Type B pancreatic cell (in vitro differentiated cells): ENCODE measurements at regions not wholly inside any gene's neighbourhood (a gene's known extent, or its start where the extent isn't known, plus 50 kb on each side); places are given as distances from the start of the nearest gene placed in this dataset.

ENCODE experiments used
- DNase-seq: peaks from one replicate; pipeline ENCODE4 v3.0.0; 2021; ENCODE audit warnings: mixed read lengths; ENCODE audit not compliant: unreplicated experiment; ENCODE audit errors: extremely low spot score
- H3K27ac Mint-ChIP-seq: 2 replicates; pipeline ENCODE4 v1.8.0; 2021; ENCODE audit warnings: mild to moderate bottlenecking, mixed read lengths
- H3K27me3 Mint-ChIP-seq: 2 replicates; pipeline ENCODE4 v1.8.0; 2021; ENCODE audit warnings: mixed read lengths
- H3K36me3 Mint-ChIP-seq: 2 replicates; pipeline ENCODE4 v1.8.0; 2021; ENCODE audit warnings: mixed read lengths
- H3K4me1 Mint-ChIP-seq: one replicate; pipeline ENCODE4 v1.8.0; 2021; ENCODE audit warnings: mixed read lengths; ENCODE audit not compliant: unreplicated experiment
- H3K4me3 Mint-ChIP-seq: 2 replicates; pipeline ENCODE4 v1.8.0; 2021; ENCODE audit warnings: mild to moderate bottlenecking, mixed read lengths
- H3K9me3 Mint-ChIP-seq: 2 replicates; pipeline ENCODE4 v1.8.0; 2021; ENCODE audit warnings: mixed read lengths
- TF ChIP-seq, protein P1 (sequence below): fragments of 200-600 bp; sonication (generic); conservative IDR thresholded peaks from 2 replicates; pipeline ENCODE4 v1.5.0; 2021; ENCODE audit warnings: antibody characterized with exemption, mild to moderate bottlenecking

DNA sequence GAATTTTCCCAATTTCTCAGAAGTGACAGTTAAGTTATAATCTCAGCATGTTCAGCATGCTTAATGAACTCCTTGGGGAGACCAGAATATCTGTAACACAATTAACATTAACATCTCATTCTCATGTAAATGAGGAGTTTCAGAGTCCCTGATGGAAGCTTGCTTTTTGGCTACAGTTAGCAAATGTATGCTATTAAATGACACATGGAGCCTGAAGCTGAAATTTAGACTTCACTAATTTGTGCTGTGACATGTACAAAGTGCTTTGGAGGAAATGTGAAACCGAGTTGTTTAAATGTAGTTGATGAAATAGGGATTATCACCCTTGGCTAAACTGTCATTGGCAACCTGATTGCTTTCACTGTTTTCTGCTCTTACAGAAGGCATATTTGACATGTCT lies 2265.1 kb upstream of the PCDH20 start:
- H3K4me3 Mint-ChIP-seq, result no peak overlapping the region
- no peak for DNase-seq
- peaks cover 7% of the 10 kb centered on the region for H3K9me3 Mint-ChIP-seq
- TF ChIP-seq, protein P1, sequence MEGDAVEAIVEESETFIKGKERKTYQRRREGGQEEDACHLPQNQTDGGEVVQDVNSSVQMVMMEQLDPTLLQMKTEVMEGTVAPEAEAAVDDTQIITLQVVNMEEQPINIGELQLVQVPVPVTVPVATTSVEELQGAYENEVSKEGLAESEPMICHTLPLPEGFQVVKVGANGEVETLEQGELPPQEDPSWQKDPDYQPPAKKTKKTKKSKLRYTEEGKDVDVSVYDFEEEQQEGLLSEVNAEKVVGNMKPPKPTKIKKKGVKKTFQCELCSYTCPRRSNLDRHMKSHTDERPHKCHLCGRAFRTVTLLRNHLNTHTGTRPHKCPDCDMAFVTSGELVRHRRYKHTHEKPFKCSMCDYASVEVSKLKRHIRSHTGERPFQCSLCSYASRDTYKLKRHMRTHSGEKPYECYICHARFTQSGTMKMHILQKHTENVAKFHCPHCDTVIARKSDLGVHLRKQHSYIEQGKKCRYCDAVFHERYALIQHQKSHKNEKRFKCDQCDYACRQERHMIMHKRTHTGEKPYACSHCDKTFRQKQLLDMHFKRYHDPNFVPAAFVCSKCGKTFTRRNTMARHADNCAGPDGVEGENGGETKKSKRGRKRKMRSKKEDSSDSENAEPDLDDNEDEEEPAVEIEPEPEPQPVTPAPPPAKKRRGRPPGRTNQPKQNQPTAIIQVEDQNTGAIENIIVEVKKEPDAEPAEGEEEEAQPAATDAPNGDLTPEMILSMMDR, result no peak
- H3K4me1 Mint-ChIP-seq, result no peaks in the 10 kb centered on the region
- H3K27ac Mint-ChIP-seq, result no peak overlapping the region
- H3K27me3 Mint-ChIP-seq, result no peaks in the 10 kb centered on the region
- no peaks in the 10 kb centered on the region for H3K36me3 Mint-ChIP-seq

DNA sequence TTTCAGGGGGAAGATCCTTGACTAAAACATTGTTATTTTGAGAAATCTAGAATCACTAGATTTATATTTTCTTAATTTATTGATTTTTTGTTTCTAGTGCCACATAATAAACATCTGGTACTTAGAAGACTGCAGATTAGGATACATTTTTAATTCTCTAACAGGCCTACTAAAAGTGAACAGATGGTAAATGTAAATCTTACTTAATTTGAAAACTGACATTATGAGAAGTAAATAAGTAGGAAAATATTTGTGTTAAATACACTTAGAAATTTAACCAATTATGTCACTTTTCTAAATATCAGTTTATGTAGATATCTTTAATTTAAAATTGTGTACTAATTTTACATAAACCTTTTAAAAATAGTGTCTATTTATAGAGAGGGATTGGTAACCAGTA lies 2255.6 kb upstream of the PCDH20 start:
- no peaks in the 10 kb centered on the region for H3K36me3 Mint-ChIP-seq
- DNase-seq, result no peak
- no peaks in the 10 kb centered on the region for H3K27me3 Mint-ChIP-seq
- no peaks in the 10 kb centered on the region for H3K9me3 Mint-ChIP-seq
- no peaks in the 10 kb centered on the region for H3K4me1 Mint-ChIP-seq
- no peak overlapping the region for H3K4me3 Mint-ChIP-seq
- no peak overlapping the region for H3K27ac Mint-ChIP-seq
- TF ChIP-seq, protein P1, result no peak

DNA sequence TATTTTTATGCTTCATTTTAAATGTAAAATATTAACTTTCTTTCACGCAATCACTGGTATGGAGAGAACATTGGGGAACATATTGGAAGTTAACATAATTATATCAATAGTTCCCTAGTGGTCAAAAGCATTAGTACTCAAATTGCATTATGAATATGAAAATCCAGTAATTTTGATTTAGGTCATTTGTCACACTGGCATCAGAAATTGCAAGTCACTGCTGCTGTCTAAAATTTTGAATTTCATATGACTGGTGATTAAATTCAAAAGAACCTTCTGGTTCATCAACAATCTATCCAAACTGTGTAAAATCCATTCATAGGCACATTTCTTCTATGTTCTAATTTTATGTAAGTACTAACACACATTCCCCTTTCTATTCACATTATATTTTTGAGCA lies 2235.7 kb upstream of the PCDH20 start:
- Mint-ChIP-seq H3K9me3 (no peaks in the 10 kb centered on the region), H3K4me1 (no peaks in the 10 kb centered on the region), H3K27me3 (no peaks in the 10 kb centered on the region), H3K27ac (no peak overlapping the region), H3K36me3 (no peaks in the 10 kb centered on the region), H3K4me3 (no peak overlapping the region)
- TF ChIP-seq, protein P1, result peak; percentile 55
- DNase-seq, result no peak

DNA sequence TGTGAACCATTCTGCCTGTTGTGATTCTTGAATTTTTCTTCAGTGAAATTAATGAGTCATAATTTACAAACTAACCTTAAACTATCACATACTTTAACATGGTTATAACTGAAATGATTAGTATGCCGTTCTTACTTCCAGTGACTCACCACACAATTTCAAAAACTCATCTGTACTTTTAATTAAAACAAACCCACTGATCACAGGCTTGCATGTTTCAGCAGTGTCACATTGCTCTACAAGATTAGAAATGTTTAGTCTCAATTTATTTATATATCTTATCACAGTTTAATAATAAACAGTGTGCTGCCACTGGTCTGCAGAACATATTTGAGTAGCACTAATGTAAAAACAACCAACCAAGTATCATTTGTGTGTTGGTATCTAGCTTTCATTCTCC lies 2227.9 kb upstream of the PCDH20 start:
- no peaks in the 10 kb centered on the region for H3K9me3 Mint-ChIP-seq
- no peak overlapping the region for H3K4me3 Mint-ChIP-seq
- H3K27me3 Mint-ChIP-seq, result no peaks in the 10 kb centered on the region
- no peak for DNase-seq
- no peaks in the 10 kb centered on the region for H3K4me1 Mint-ChIP-seq
- H3K36me3 Mint-ChIP-seq, result no peaks in the 10 kb centered on the region
- TF ChIP-seq, protein P1, result no peak
- H3K27ac Mint-ChIP-seq, result no peak overlapping the region

DNA sequence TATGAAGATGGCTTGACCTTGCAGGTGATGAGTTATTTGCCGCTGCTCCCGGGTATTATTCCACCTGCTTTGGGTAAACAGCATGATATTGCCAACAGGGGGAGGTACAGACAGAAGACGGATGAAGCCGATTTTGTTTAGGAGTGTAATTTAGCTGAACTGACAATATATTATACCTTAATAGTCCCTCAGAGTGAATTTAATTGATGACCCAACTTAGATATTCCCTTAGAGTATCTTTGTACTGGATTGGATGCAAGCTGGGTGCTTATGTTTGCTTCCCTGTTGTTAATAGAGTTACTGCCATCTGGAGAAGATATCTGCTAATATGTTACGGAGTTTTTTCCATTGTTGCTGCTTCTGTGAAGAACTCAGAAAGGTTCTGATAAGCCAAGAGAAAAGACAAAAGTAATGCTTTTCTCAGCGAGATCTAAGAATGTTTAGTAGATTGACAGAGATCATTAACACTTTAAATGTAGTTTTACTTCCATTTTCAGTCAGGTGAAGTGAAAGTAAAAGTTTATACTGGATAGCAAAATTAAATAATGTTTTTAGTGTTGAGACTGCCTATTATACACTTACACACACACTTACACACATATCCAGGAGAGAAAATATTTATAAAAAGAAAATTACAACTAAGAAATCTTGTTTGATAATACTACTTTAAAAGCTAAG lies 2220.8 kb upstream of the PCDH20 start:
- peak overlapping the region; percentile 63 for H3K4me3 Mint-ChIP-seq
- H3K9me3 Mint-ChIP-seq, result no peaks in the 10 kb centered on the region
- no peaks in the 10 kb centered on the region for H3K36me3 Mint-ChIP-seq
- H3K4me1 Mint-ChIP-seq, result peaks cover 6% of the 10 kb centered on the region
- TF ChIP-seq, protein P1, result peak; percentile 40
- DNase-seq, result no peak
- no peaks in the 10 kb centered on the region for H3K27me3 Mint-ChIP-seq
- no peak overlapping the region for H3K27ac Mint-ChIP-seq

DNA sequence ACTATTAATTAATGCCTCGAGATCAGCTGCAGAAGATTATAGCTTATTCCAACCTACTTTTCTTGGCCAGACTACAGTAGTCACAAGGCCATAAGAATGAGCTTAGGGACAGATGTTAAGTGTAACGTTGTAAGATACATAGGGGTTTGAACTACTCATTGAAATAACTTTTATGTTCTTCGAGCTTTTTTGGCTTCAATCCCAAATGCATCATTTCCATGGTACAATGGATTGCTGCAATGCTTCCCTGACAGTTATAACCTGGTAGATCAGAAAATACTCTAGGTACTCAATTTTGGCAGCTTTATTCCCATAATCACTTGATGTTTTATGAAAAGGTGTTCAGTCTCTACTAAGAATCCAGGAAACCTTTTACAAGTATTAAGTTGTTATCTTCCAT lies 2216.7 kb upstream of the PCDH20 start:
- Mint-ChIP-seq H3K4me3 (no peak overlapping the region), H3K36me3 (no peaks in the 10 kb centered on the region), H3K27me3 (no peaks in the 10 kb centered on the region), H3K9me3 (no peaks in the 10 kb centered on the region), H3K4me1 (peaks cover 6% of the 10 kb centered on the region), H3K27ac (no peak overlapping the region)
- TF ChIP-seq, protein P1, result no peak
- no peak for DNase-seq
